Right cardiac atrium (tissue), 5 donors: ENCODE measurements at regions not wholly inside any gene's neighbourhood (a gene's known extent, or its start where the extent isn't known, plus 50 kb on each side); places are given as distances from the start of the nearest gene placed in this dataset.

Experiments
- ATAC-seq, 2 donors: fragments of 200-7000 bp; cut with Tn5 transposase; one replicate each; pipeline versions ENCODE4 v1.8.0 to v1.9.1; 2020; ENCODE audit warnings: moderate library complexity in 2 of 2, mild to moderate bottlenecking in 1 of 2
- DNase-seq, 3 donors: peaks; one replicate each; pipeline ENCODE4 v3.0.0-alpha.2; 2020
- H3K27ac ChIP-seq: one replicate; pipeline ENCODE4 v1.5.1; 2013; ENCODE audit warnings: mild to moderate bottlenecking, low read length, control low read depth, moderate library complexity
- H3K27me3 ChIP-seq: one replicate; pipeline ENCODE4 v1.6.1; 2013; ENCODE audit not compliant: control insufficient read depth, insufficient read depth
- H3K4me1 ChIP-seq: one replicate; pipeline ENCODE4 v1.6.1; 2013; ENCODE audit warnings: low read length; ENCODE audit not compliant: control insufficient read depth, insufficient read depth
- H3K4me3 ChIP-seq: one replicate; pipeline ENCODE4 v1.5.1; 2013; ENCODE audit warnings: low read length, control low read depth
- H3K9me3 ChIP-seq: one replicate; pipeline ENCODE4 v1.6.1; 2013; ENCODE audit warnings: low read length; ENCODE audit not compliant: control insufficient read depth
- WGBS: extraction: QIAGEN DNeasy Blood & Tissue Kit; methylation state at CpG from one replicate; pipeline ENCODE4 v1.1.7; 2013; 5-methylcytosine and 5-hydroxymethylcytosine counted together
- intact Hi-C, 4 donors: fragments of 100-400 bp; cut with DNase I; formaldehyde crosslinking; loops; one replicate each; pipeline versions ENCODE4 v1.11.0 to v1.14.0; 2022 to 2023
- donor health status: healthy with polysubstance abuse.
- donor health status: DM: no; HTN: yes; CAD: no.
- donor health status: DM: no; HTN: no; CAD: no.
- donor health status: DM: no; HTN: yes; CAD: no; lungs with severe emphysema.
- donor health status: DM: yes; HTN: yes; CAD: no.

GRCh38 chr18:23350188-23350587 lies 102.9 kb upstream of the RIOK3 start:
- DNase-seq: no peak
- WGBS: 80% methylated on average over 2 of the region's 2 CpGs
- Histone ChIP-seq H3K4me1 (no peaks in the 10 kb centered on the region), H3K27me3 (no peaks in the 10 kb centered on the region), H3K4me3 (no peak overlapping the region), H3K9me3 (no peaks in the 10 kb centered on the region), H3K27ac (no peak overlapping the region)
- ATAC-seq: no peak
- intact Hi-C loops: loop anchor here in 1 of 4 donors (10.0 kb wide), 1 partner anchor 95 kb away; no protein-coding TSS in a partner anchor

GRCh38 chr18:23351521-23351920 lies 101.6 kb upstream of the RIOK3 start:
- DNase-seq (no peak), ATAC-seq (no peak)
- WGBS: 89% methylated on average over 4 of the region's 4 CpGs
- H3K4me1 ChIP-seq: peaks cover 4% of the 10 kb centered on the region
- H3K27ac ChIP-seq: no peak overlapping the region
- intact Hi-C loops: loop anchor here in 1 of 4 donors (10.0 kb wide), 1 partner anchor 97 kb away; no protein-coding TSS in a partner anchor
- no peak overlapping the region for H3K4me3 ChIP-seq
- no peaks in the 10 kb centered on the region for H3K9me3 ChIP-seq
- H3K27me3 ChIP-seq: no peaks in the 10 kb centered on the region

GRCh38 chr18:23352042-23352441 lies 101.0 kb upstream of the RIOK3 start:
- no peak for ATAC-seq
- intact Hi-C loops: loop anchor here in 1 of 4 donors (10.0 kb wide), 1 partner anchor 97 kb away; no protein-coding TSS in a partner anchor
- H3K27me3 ChIP-seq: no peaks in the 10 kb centered on the region
- no peak overlapping the region for H3K4me3 ChIP-seq
- no peak for DNase-seq
- no peak overlapping the region for H3K27ac ChIP-seq
- peaks cover 5% of the 10 kb centered on the region for H3K4me1 ChIP-seq
- no peaks in the 10 kb centered on the region for H3K9me3 ChIP-seq
- 97% methylated on average over 2 of the region's 2 CpGs for WGBS

- DNase-seq: no peak
Observed at GRCh38 chr18:23353459-23353858, 99.6 kb upstream of the RIOK3 start.

GRCh38 chr18:23354625-23355024 lies 98.5 kb upstream of the RIOK3 start:
- Histone ChIP-seq H3K4me1 (peaks cover 11% of the 10 kb centered on the region), H3K9me3 (no peaks in the 10 kb centered on the region), H3K27me3 (no peaks in the 10 kb centered on the region), H3K27ac (no peak overlapping the region), H3K4me3 (no peak overlapping the region)
- no peak for DNase-seq
- no peak for ATAC-seq
- 78% methylated on average over 4 of the region's 4 CpGs for WGBS
- intact Hi-C loops: loop anchor here in 2 of 4 donors (5.0 to 10.0 kb wide), 3 partner anchors 100 to 222 kb away; no protein-coding TSS in a partner anchor

More at GRCh38 chr18:23353459-23353858, 99.6 kb upstream of the RIOK3 start:
- no peaks in the 10 kb centered on the region for H3K27me3 ChIP-seq
- peaks cover 10% of the 10 kb centered on the region for H3K4me1 ChIP-seq
- intact Hi-C loops: loop anchor here in 1 of 4 donors (10.0 kb wide), 1 partner anchor 99 kb away; no protein-coding TSS in a partner anchor
- WGBS: 64% methylated on average over 3 of the region's 3 CpGs
- H3K9me3 ChIP-seq: no peaks in the 10 kb centered on the region
- ATAC-seq: no peak
- H3K27ac ChIP-seq: no peak overlapping the region
- no peak overlapping the region for H3K4me3 ChIP-seq

GRCh38 chr18:23355206-23355605 lies 97.9 kb upstream of the RIOK3 start:
- H3K9me3 ChIP-seq: no peaks in the 10 kb centered on the region

GRCh38 chr18:23356424-23356823 lies 96.7 kb upstream of the RIOK3 start:
- ATAC-seq (no peak), DNase-seq (no peak)
- Histone ChIP-seq H3K4me3 (no peak overlapping the region), H3K4me1 (peaks cover 11% of the 10 kb centered on the region), H3K27ac (peak overlapping the region; percentile 89), H3K27me3 (no peaks in the 10 kb centered on the region), H3K9me3 (no peaks in the 10 kb centered on the region)
- 75% methylated on average over 4 of the region's 4 CpGs for WGBS
- intact Hi-C loops: loop anchor here in 3 of 4 donors (2.0 to 10.0 kb wide), 4 partner anchors 102 to 224 kb away; partner anchors contain the start of gene CABLES1 (in 1 of the 3)

More at GRCh38 chr18:23355206-23355605, 97.9 kb upstream of the RIOK3 start:
- intact Hi-C loops: loop anchor here in 2 of 4 donors (5.0 to 10.0 kb wide), 3 partner anchors 100 to 223 kb away; no protein-coding TSS in a partner anchor
- WGBS: 67% methylated on average over 6 of the region's 6 CpGs
- Histone ChIP-seq H3K27ac (no peak overlapping the region), H3K4me3 (no peak overlapping the region), H3K27me3 (no peaks in the 10 kb centered on the region), H3K4me1 (peaks cover 11% of the 10 kb centered on the region)
- peak; percentile 39 to 74 (median 64) for DNase-seq
- no peak for ATAC-seq

GRCh38 chr18:23356915-23357601 lies 96.0 kb upstream of the RIOK3 start:
- H3K4me3 ChIP-seq: no peak overlapping the region
- peaks cover 11% of the 10 kb centered on the region for H3K4me1 ChIP-seq
- 31% methylated on average over 2 of the region's 2 CpGs for whole genome bisulfite sequencing
- ATAC-seq (peak; percentile 40 to 52), DNase-seq (no peak)
- no peaks in the 10 kb centered on the region for H3K27me3 ChIP-seq
- intact Hi-C loops: loop anchor here in 3 of 4 donors (2.0 to 10.0 kb wide), 4 partner anchors 102 to 225 kb away; partner anchors contain the start of gene CABLES1 (in 1 of the 3)
- H3K9me3 ChIP-seq: no peaks in the 10 kb centered on the region
- peak overlapping the region; percentile 86 for H3K27ac ChIP-seq

GRCh38 chr18:23357996-23358594 lies 95.0 kb upstream of the RIOK3 start:
- Histone ChIP-seq H3K9me3 (no peaks in the 10 kb centered on the region), H3K4me3 (no peak overlapping the region), H3K27me3 (no peaks in the 10 kb centered on the region), H3K27ac (peak overlapping the region; percentile 65), H3K4me1 (peaks cover 11% of the 10 kb centered on the region)
- DNase-seq (peak; percentile 80 to 92 (median 87)), ATAC-seq (peak; percentile 87 to 88)
- intact Hi-C loops: loop anchor here in 3 of 4 donors (2.0 to 10.0 kb wide), 4 partner anchors 103 to 226 kb away; partner anchors contain the start of gene CABLES1 (in 1 of the 3)
- 12% methylated on average over 13 of the region's 13 CpGs for WGBS

GRCh38 chr18:23359421-23359820 lies 93.7 kb upstream of the RIOK3 start:
- Histone ChIP-seq H3K4me3 (no peak overlapping the region), H3K27ac (no peak overlapping the region), H3K4me1 (peaks cover 11% of the 10 kb centered on the region), H3K9me3 (no peaks in the 10 kb centered on the region), H3K27me3 (no peaks in the 10 kb centered on the region)
- WGBS: 76% methylated on average over 9 of the region's 9 CpGs
- no peak for ATAC-seq
- intact Hi-C loops: loop anchor here in 2 of 4 donors (5.0 to 10.0 kb wide), 3 partner anchors 105 to 227 kb away; no protein-coding TSS in a partner anchor
- DNase-seq: no peak
